HepG2 (cell line): ENCODE measurements at regions not wholly inside any gene's neighbourhood (a gene's known extent, or its start where the extent isn't known, plus 50 kb on each side); places are given as distances from the start of the nearest gene placed in this dataset.

Experiments
- CTCF ChIP-seq: sonication (generic); formaldehyde crosslinking; IDR thresholded peaks from 2 replicates; pipeline ENCODE4 v1.5.0; 2020; ENCODE audit warnings: mild to moderate bottlenecking, missing genetic modification reagents, moderate library complexity
- PHF8 ChIP-seq: sonication (generic); formaldehyde crosslinking; IDR thresholded peaks from 2 replicates; pipeline ENCODE4 v1.5.0; 2020; ENCODE audit warnings: missing genetic modification reagents
- RBM22 ChIP-seq: fragments of 200-400 bp; formaldehyde crosslinking; optimal IDR thresholded peaks from 2 replicates; pipeline ENCODE3; 2017; ENCODE audit warnings: mild to moderate bottlenecking, low read length, moderate library complexity
- ZBTB26 ChIP-seq: IDR thresholded peaks from 2 replicates; pipeline ENCODE4 v1.6.1; 2016; ENCODE audit warnings: missing compliant biosample characterization, missing genetic modification reagents, borderline replicate concordance
- ZNF292 ChIP-seq: sonication (generic); formaldehyde crosslinking; IDR thresholded peaks from 2 replicates; pipeline ENCODE4 v1.8.1; 2022; ENCODE audit warnings: mild to moderate bottlenecking, low read depth, missing genetic modification reagents, borderline replicate concordance
- ZNF589 ChIP-seq: sonication (generic); formaldehyde crosslinking; conservative IDR thresholded peaks from 2 replicates; pipeline ENCODE4 v1.8.0; 2022; ENCODE audit warnings: mild to moderate bottlenecking, moderate library complexity, missing genetic modification reagents
- ZNF678 ChIP-seq: sonication (generic); formaldehyde crosslinking; IDR thresholded peaks from 2 replicates; pipeline ENCODE4 v1.4.0; 2020; ENCODE audit warnings: mild to moderate bottlenecking, missing genetic modification reagents
- ZNF773 ChIP-seq: sonication (generic); formaldehyde crosslinking; IDR thresholded peaks from 2 replicates; pipeline ENCODE4 v1.4.0; 2020; ENCODE audit warnings: missing genetic modification reagents, borderline replicate concordance

- no peak for TF ChIP-seq ZNF589
- TF ChIP-seq ZNF773 (CRISPR knock-in tag): no peak
- TF ChIP-seq ZBTB26 (CRISPR knock-in tag): no peak
- TF ChIP-seq ZNF678 (CRISPR knock-in tag): no peak
- TF ChIP-seq ZNF292 (CRISPR knock-in tag): no peak
- no peak for TF ChIP-seq CTCF (CRISPR knock-in tag)
- no peak for TF ChIP-seq RBM22
- TF ChIP-seq PHF8 (CRISPR knock-in tag): no peak
Measured at GRCh38 chr6:6715465-6715864, 126.9 kb downstream of the LY86 start.
